ENCODE measurements at regions not wholly inside any gene's neighbourhood (a gene's known extent, or its start where the extent isn't known, plus 50 kb on each side); places are given as distances from the start of the nearest gene placed in this dataset.
"Not testable (repeated sequence)": the region's sequence is repeated elsewhere in the genome, so short reads cannot be mapped to it uniquely, and the experiment has no call there.

GRCh38 chr3:178967177-178967532 lies 104.5 kb downstream of the ZMAT3 start:
- Histone ChIP-seq H3K27me3 (ENCODE audit: control insufficient read depth, insufficient read depth, low read length) (no peaks in the 10 kb centered on the region), H3K36me3 (replicated peaks; ENCODE audit: control insufficient read depth, insufficient read depth, low read length) (no peaks in the 10 kb centered on the region), H3K4me3 (ENCODE audit: insufficient read depth, low read depth, low read length) (no peak overlapping the region)
- no peak for DNase-seq

- Histone ChIP-seq H3K27me3 (ENCODE audit: control insufficient read depth, insufficient read depth, low read length) (no peaks in the 10 kb centered on the region), H3K4me3 (ENCODE audit: insufficient read depth, low read depth, low read length) (no peak overlapping the region), H3K36me3 (replicated peaks; ENCODE audit: control insufficient read depth, insufficient read depth, low read length) (no peaks in the 10 kb centered on the region)
- peak; percentile 3 for DNase-seq
Measured at GRCh38 chr3:178966299-178967176, 105.1 kb downstream of the ZMAT3 start.

- DNase-seq, result no peak
- Histone ChIP-seq H3K4me3 (ENCODE audit: insufficient read depth, low read depth, low read length) (no peak overlapping the region), H3K27me3 (ENCODE audit: control insufficient read depth, insufficient read depth, low read length) (no peaks in the 10 kb centered on the region)
Measured at GRCh38 chr3:178964551-178964950, 107.1 kb downstream of the ZMAT3 start.

GRCh38 chr3:178960918-178961317 lies 110.7 kb downstream of the ZMAT3 start:
- no peaks in the 10 kb centered on the region for H3K27me3 ChIP-seq (ENCODE audit: control insufficient read depth, insufficient read depth, low read length)

More at GRCh38 chr3:178964551-178964950, 107.1 kb downstream of the ZMAT3 start:
- H3K36me3 ChIP-seq (replicated peaks; ENCODE audit: control insufficient read depth, insufficient read depth, low read length), result no peaks in the 10 kb centered on the region

GRCh38 chr3:178960181-178960580 lies 111.4 kb downstream of the ZMAT3 start:
- Histone ChIP-seq H3K36me3 (replicated peaks; ENCODE audit: control insufficient read depth, insufficient read depth, low read length) (no peaks in the 10 kb centered on the region), H3K27me3 (ENCODE audit: control insufficient read depth, insufficient read depth, low read length) (no peaks in the 10 kb centered on the region), H3K4me3 (ENCODE audit: insufficient read depth, low read depth, low read length) (no peak overlapping the region)
- DNase-seq, result no peak

More at GRCh38 chr3:178960918-178961317, 110.7 kb downstream of the ZMAT3 start:
- H3K36me3 ChIP-seq (replicated peaks; ENCODE audit: control insufficient read depth, insufficient read depth, low read length), result no peaks in the 10 kb centered on the region
- DNase-seq, result no peak
- H3K4me3 ChIP-seq (ENCODE audit: insufficient read depth, low read depth, low read length), result no peak overlapping the region

- Histone ChIP-seq H3K36me3 (replicated peaks; ENCODE audit: control insufficient read depth, insufficient read depth, low read length) (no peaks in the 10 kb centered on the region), H3K27me3 (ENCODE audit: control insufficient read depth, insufficient read depth, low read length) (no peaks in the 10 kb centered on the region)
- DNase-seq, result no peak
Measured at GRCh38 chr3:178950676-178951075, 120.9 kb downstream of the ZMAT3 start.

GRCh38 chr3:178949896-178950295 lies 121.7 kb downstream of the ZMAT3 start:
- Histone ChIP-seq H3K27me3 (ENCODE audit: control insufficient read depth, insufficient read depth, low read length) (no peaks in the 10 kb centered on the region), H3K4me3 (ENCODE audit: insufficient read depth, low read depth, low read length) (no peak overlapping the region), H3K36me3 (replicated peaks; ENCODE audit: control insufficient read depth, insufficient read depth, low read length) (no peaks in the 10 kb centered on the region)
- DNase-seq, result no peak

More at GRCh38 chr3:178950676-178951075, 120.9 kb downstream of the ZMAT3 start:
- no peak overlapping the region for H3K4me3 ChIP-seq (ENCODE audit: insufficient read depth, low read depth, low read length)

GRCh38 chr3:178948546-178948945 lies 123.1 kb downstream of the ZMAT3 start:
- H3K27me3 ChIP-seq (ENCODE audit: control insufficient read depth, insufficient read depth, low read length), result no peaks in the 10 kb centered on the region
- no peaks in the 10 kb centered on the region for H3K36me3 ChIP-seq (replicated peaks; ENCODE audit: control insufficient read depth, insufficient read depth, low read length)
- DNase-seq, result no peak
- H3K4me3 ChIP-seq (ENCODE audit: insufficient read depth, low read depth, low read length), result no peak overlapping the region

GRCh38 chr3:178947738-178948137 lies 123.9 kb downstream of the ZMAT3 start:
- Histone ChIP-seq H3K27me3 (ENCODE audit: control insufficient read depth, insufficient read depth, low read length) (no peaks in the 10 kb centered on the region), H3K4me3 (ENCODE audit: insufficient read depth, low read depth, low read length) (no peak overlapping the region)
- DNase-seq, result no peak

GRCh38 chr3:178942261-178942660 lies 129.3 kb downstream of the ZMAT3 start:
- not testable (repeated sequence) for DNase-seq; H3K4me3 ChIP-seq (ENCODE audit: insufficient read depth, low read depth, low read length); H3K36me3 ChIP-seq (replicated peaks; ENCODE audit: control insufficient read depth, insufficient read depth, low read length); H3K27me3 ChIP-seq (ENCODE audit: control insufficient read depth, insufficient read depth, low read length)

More at GRCh38 chr3:178947738-178948137, 123.9 kb downstream of the ZMAT3 start:
- H3K36me3 ChIP-seq (replicated peaks; ENCODE audit: control insufficient read depth, insufficient read depth, low read length), result no peaks in the 10 kb centered on the region

GRCh38 chr3:178930116-178930515 lies 141.5 kb downstream of the ZMAT3 start:
- no peaks in the 10 kb centered on the region; the same call in 1 of the 2 replicates for H3K36me3 ChIP-seq (replicated peaks; ENCODE audit: control insufficient read depth, insufficient read depth, low read length)
- H3K4me3 ChIP-seq (ENCODE audit: insufficient read depth, low read depth, low read length), result no peak overlapping the region
- DNase-seq, result no peak
- no peaks in the 10 kb centered on the region for H3K27me3 ChIP-seq (ENCODE audit: control insufficient read depth, insufficient read depth, low read length)

- no peak for DNase-seq
- Histone ChIP-seq H3K27me3 (ENCODE audit: control insufficient read depth, insufficient read depth, low read length) (no peaks in the 10 kb centered on the region), H3K36me3 (replicated peaks; ENCODE audit: control insufficient read depth, insufficient read depth, low read length) (no peaks in the 10 kb centered on the region), H3K4me3 (ENCODE audit: insufficient read depth, low read depth, low read length) (no peak overlapping the region)
Measured at GRCh38 chr3:178916223-178916622, 155.4 kb downstream of the ZMAT3 start.

GRCh38 chr3:178915365-178915764 lies 156.2 kb downstream of the ZMAT3 start:
- Histone ChIP-seq H3K36me3 (replicated peaks; ENCODE audit: control insufficient read depth, insufficient read depth, low read length) (no peaks in the 10 kb centered on the region), H3K27me3 (ENCODE audit: control insufficient read depth, insufficient read depth, low read length) (no peaks in the 10 kb centered on the region), H3K4me3 (ENCODE audit: insufficient read depth, low read depth, low read length) (no peak overlapping the region)
- no peak for DNase-seq

GRCh38 chr3:178907081-178907480 lies 164.5 kb downstream of the ZMAT3 start:
- Histone ChIP-seq H3K4me3 (ENCODE audit: insufficient read depth, low read depth, low read length) (no peak overlapping the region), H3K36me3 (replicated peaks; ENCODE audit: control insufficient read depth, insufficient read depth, low read length) (no peaks in the 10 kb centered on the region), H3K27me3 (ENCODE audit: control insufficient read depth, insufficient read depth, low read length) (no peaks in the 10 kb centered on the region)
- DNase-seq, result no peak

GRCh38 chr3:178901204-178901603 lies 170.4 kb downstream of the ZMAT3 start:
- Histone ChIP-seq H3K36me3 (replicated peaks; ENCODE audit: control insufficient read depth, insufficient read depth, low read length) (no peaks in the 10 kb centered on the region), H3K27me3 (ENCODE audit: control insufficient read depth, insufficient read depth, low read length) (no peaks in the 10 kb centered on the region), H3K4me3 (ENCODE audit: insufficient read depth, low read depth, low read length) (no peak overlapping the region)
- no peak for DNase-seq
